Endothelial cell of umbilical vein (primary cell): ENCODE measurements at regions not wholly inside any gene's neighbourhood (a gene's known extent, or its start where the extent isn't known, plus 50 kb on each side); places are given as distances from the start of the nearest gene placed in this dataset.

Source experiments
- BruUV-seq: library from RNA; stranded (reverse); fragments of 400-500 nt; replicated peaks from 2 replicates; lab custom pipeline; 2021; lab: Mats Ljungman, UMichigan
- CTCF ChIA-PET: fragments of 300-600, 350-600 bp; sonication (Branson Sonifier 250); formaldehyde crosslinking; loops from one replicate; lab custom pipeline; 2021; ENCODE audit warnings: antibody characterized with exemption, inconsistent platforms; lab: Charles Lee
- POLR2A ChIA-PET: fragments of 300-600, 350-600 bp; sonication (Branson Sonifier 250); formaldehyde crosslinking; loops from one replicate; lab custom pipeline; 2021; ENCODE audit warnings: antibody characterized with exemption, inconsistent platforms; lab: Charles Lee
- DNase-seq: peaks from one replicate; pipeline ENCODE4 v3.0.0-alpha.2; 2011; ENCODE audit warnings: low read depth, low spot score
- FAIRE-seq: peaks from 2 replicates; lab custom pipeline; 2011; peaks lifted over from hg19 to GRCh38; lab: Jason Lieb, UNC
- H2AFZ ChIP-seq: 2 replicates; pipeline ENCODE4 v1.6.0; 2012; ENCODE audit warnings: low read depth, low read length, control low read depth, inconsistent platforms
- H3K27ac ChIP-seq: 2 replicates; pipeline ENCODE4 v1.5.1; 2011; ENCODE audit warnings: low read depth, mild to moderate bottlenecking, control low read depth, low read length, moderate library complexity; ENCODE audit not compliant: insufficient read depth
- H3K27me3 ChIP-seq, 2 experiments: 2 replicates each; pipeline versions ENCODE4 v1.6.0 to v1.6.1; 2011; ENCODE audit warnings: low read length in 2 of 2, mixed read lengths in 1 of 2; ENCODE audit not compliant: control insufficient read depth in 2 of 2, insufficient read depth in 2 of 2
- H3K36me3 ChIP-seq, 2 experiments: 2 replicates in 1 of 2; 3 replicates in 1 of 2; pipeline ENCODE4 v1.5.1; 2011; ENCODE audit warnings: low read length in 2 of 2, mild to moderate bottlenecking in 1 of 2, moderate library complexity in 1 of 2; ENCODE audit not compliant: control insufficient read depth in 2 of 2, insufficient read depth in 2 of 2; ENCODE audit errors: extremely low read depth in 1 of 2
- H3K4me1 ChIP-seq: 3 replicates; pipeline ENCODE4 v1.5.1; 2011; ENCODE audit warnings: mild to moderate bottlenecking, low read length; ENCODE audit not compliant: control insufficient read depth, insufficient read depth; ENCODE audit errors: extremely low read depth
- H3K4me2 ChIP-seq: 2 replicates; pipeline ENCODE4 v1.6.1; 2011; ENCODE audit warnings: low read length, control low read depth, mixed read lengths; ENCODE audit not compliant: insufficient read depth
- H3K4me3 ChIP-seq, 3 experiments: fragments of 200-600 bp in 1 of 3; sonication (generic), shearing (Covaris generic) in 1 of 3; replicated peaks in 1 of 3; 2 replicates each; pipeline ENCODE4 v1.5.1; 2011 to 2016; ENCODE audit warnings: control low read depth in 3 of 3, low read length in 3 of 3, mild to moderate bottlenecking in 2 of 3, inconsistent platforms in 1 of 3, low read depth in 1 of 3, moderate library complexity in 1 of 3; ENCODE audit not compliant: insufficient read depth in 1 of 3
- H3K79me2 ChIP-seq: 2 replicates; pipeline ENCODE4 v1.6.0; 2012; ENCODE audit warnings: low read length, inconsistent platforms; ENCODE audit not compliant: control insufficient read depth, insufficient read depth
- H3K9ac ChIP-seq: replicated peaks from 2 replicates; pipeline ENCODE3; 2011; ENCODE audit warnings: low read length, control low read depth; ENCODE audit not compliant: insufficient read depth; ENCODE audit errors: extremely low read depth
- H3K9me1 ChIP-seq: replicated peaks from 3 replicates; pipeline ENCODE4 v1.6.0; 2011; ENCODE audit warnings: mild to moderate bottlenecking, low read length; ENCODE audit not compliant: control insufficient read depth, insufficient read depth; ENCODE audit errors: extremely low read depth
- H3K9me3 ChIP-seq: replicated peaks from 2 replicates; pipeline ENCODE4 v1.5.1; 2012; ENCODE audit warnings: low read length, inconsistent platforms; ENCODE audit not compliant: control insufficient read depth, insufficient read depth
- H4K20me1 ChIP-seq: replicated peaks from 2 replicates; pipeline ENCODE3; 2011; ENCODE audit warnings: mild to moderate bottlenecking, low read length; ENCODE audit not compliant: control insufficient read depth, insufficient read depth; ENCODE audit errors: extremely low read depth
- CTCF ChIP-seq, 2 donors: IDR thresholded peaks; 1 replicate in 1 of 2; 2 replicates in 1 of 2; pipeline ENCODE4 v1.5.1; 2011; ENCODE audit warnings: low read length in 2 of 2, mild to moderate bottlenecking in 2 of 2, moderate library complexity in 2 of 2, control low read depth in 1 of 2, inconsistent platforms in 1 of 2, low read depth in 1 of 2; ENCODE audit not compliant: insufficient read depth in 1 of 2; ENCODE audit errors: extremely low read depth in 1 of 2
- EZH2 ChIP-seq: IDR thresholded peaks from 2 replicates; pipeline ENCODE4 v1.6.1; 2012; ENCODE audit warnings: borderline replicate concordance, low read depth, mild to moderate bottlenecking, moderate library complexity, low read length, inconsistent platforms; ENCODE audit not compliant: severe bottlenecking
- FOS ChIP-seq: IDR thresholded peaks from 2 replicates; pipeline ENCODE4 v1.6.1; 2011; ENCODE audit warnings: mild to moderate bottlenecking, low read length, moderate library complexity, borderline replicate concordance; ENCODE audit not compliant: insufficient read depth
- GATA2 ChIP-seq: IDR thresholded peaks from 2 replicates; pipeline ENCODE4 v1.7.0; 2011; ENCODE audit warnings: low read depth, mild to moderate bottlenecking, moderate library complexity, mixed read lengths, low read length; ENCODE audit not compliant: insufficient read length, insufficient read depth
- JUN ChIP-seq: IDR thresholded peaks from 2 replicates; pipeline ENCODE4 v1.6.1; 2011; ENCODE audit warnings: borderline replicate concordance, low read depth; ENCODE audit not compliant: insufficient read length, insufficient read depth
- MAX ChIP-seq: IDR thresholded peaks from 2 replicates; pipeline ENCODE4 v1.6.1; 2011; ENCODE audit not compliant: insufficient read depth, insufficient read length
- MYC ChIP-seq: IDR thresholded peaks from one replicate; pipeline ENCODE4 v1.6.1; 2011; ENCODE audit warnings: mild to moderate bottlenecking, low read depth, low read length
- POLR2A ChIP-seq: IDR thresholded peaks from 2 replicates; pipeline ENCODE4 v1.6.1; 2012; ENCODE audit warnings: low read depth, mild to moderate bottlenecking, control low read depth, low read length
- POLR2AphosphoS5 ChIP-seq: IDR thresholded peaks from 2 replicates; pipeline ENCODE4 v1.6.1; 2012; ENCODE audit warnings: low read depth, mild to moderate bottlenecking, control low read depth, low read length, moderate library complexity; ENCODE audit not compliant: insufficient read depth
- dilution Hi-C: fragments of 300-500 bp; cut with MboI; formaldehyde crosslinking; loops from one replicate; pipeline ENCODE4 v1.15.0; 2019; ENCODE audit warnings: low sequenced_read_pairs; ENCODE audit not compliant: extremely low pct_ligation_motif_present
- intact Hi-C: fragments of 100-400 bp; cut with micrococcal nuclease; formaldehyde crosslinking; loops from one replicate; pipeline ENCODE4 v1.10.0; 2022

DNA sequence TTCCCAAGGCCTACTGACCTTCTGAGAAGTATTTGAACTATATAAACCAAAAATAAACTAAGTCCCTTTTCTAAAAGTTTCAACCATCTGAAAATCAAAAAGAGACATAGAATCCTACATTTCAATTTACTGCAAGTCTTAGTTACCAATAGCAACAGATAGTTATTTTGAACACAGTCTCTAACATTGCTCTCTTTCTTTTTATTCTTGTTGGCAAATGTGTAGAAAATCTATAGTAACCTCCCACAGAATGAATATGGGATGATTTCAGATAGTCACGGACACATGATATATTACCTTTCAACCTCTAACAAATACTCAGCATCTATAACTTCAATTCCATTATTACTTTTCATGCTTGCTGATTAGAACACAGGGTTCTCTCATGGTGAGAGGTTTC lies 68.9 kb upstream of the RAB3GAP2 start:
- FAIRE-seq = no peak
- ChIA-PET POLR2A (no interaction called here), CTCF (no interaction called here)
- Histone ChIP-seq H3K27me3 (no peaks in the 10 kb centered on the region), H4K20me1 (no peaks in the 10 kb centered on the region), H3K27ac (no peak overlapping the region), H2AFZ (no peak overlapping the region), H3K4me3 (no peak overlapping the region), H3K9ac (no peak overlapping the region), H3K4me1 (no peaks in the 10 kb centered on the region), H3K4me2 (no peak overlapping the region), H3K79me2 (no peaks in the 10 kb centered on the region), H3K9me3 (no peaks in the 10 kb centered on the region), H3K36me3 (no peaks in the 10 kb centered on the region), H3K9me1 (no peaks in the 10 kb centered on the region)
- dilution Hi-C loops = no loop called here
- intact Hi-C loops = no loop called here
- BruUV-seq = no TSS peak
- TF ChIP-seq MAX (no peak), JUN (no peak), GATA2 (no peak)
- DNase-seq = no peak

DNA sequence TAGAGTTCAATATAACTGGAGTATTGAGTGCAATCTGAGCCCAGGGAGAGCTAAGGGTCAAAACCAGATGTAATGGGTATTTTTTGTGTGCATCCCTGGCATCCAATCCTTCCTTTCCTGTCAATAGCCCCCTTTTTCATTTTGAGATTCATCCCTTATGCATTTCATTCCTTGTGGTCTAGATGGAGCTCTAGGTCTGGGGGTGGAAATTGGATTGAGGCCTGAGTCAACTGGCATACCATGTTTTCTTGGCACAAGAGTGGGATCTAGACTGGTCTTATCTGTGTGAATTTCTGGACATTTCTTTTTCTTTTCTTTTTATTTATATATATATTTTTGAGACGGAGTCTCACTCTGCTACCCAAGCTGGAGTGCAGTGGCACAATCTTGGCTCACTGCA lies 67.3 kb upstream of the RAB3GAP2 start:
- ChIA-PET POLR2A (no interaction called here), CTCF (interaction anchor here (0.9 kb wide), 1 partner anchor 44 kb away, joined by 3 read pairs; no protein-coding TSS in a partner anchor)
- dilution Hi-C loops (no loop called here), intact Hi-C loops (no loop called here)
- H3K9me1 ChIP-seq = no peaks in the 10 kb centered on the region
- no peak for FAIRE-seq
- no peaks in the 10 kb centered on the region for H4K20me1 ChIP-seq
- DNase-seq = no peak
- BruUV-seq = no TSS peak
- H3K9me3 ChIP-seq = no peaks in the 10 kb centered on the region
- no peak overlapping the region for H2AFZ ChIP-seq
- H3K4me2 ChIP-seq = no peak overlapping the region
- no peak overlapping the region for H3K4me3 ChIP-seq
- no peaks in the 10 kb centered on the region for H3K4me1 ChIP-seq
- H3K9ac ChIP-seq = no peak overlapping the region
- no peak overlapping the region for H3K27ac ChIP-seq
- no peaks in the 10 kb centered on the region for H3K36me3 ChIP-seq
- TF ChIP-seq JUN (no peak), EZH2 (no peak), FOS (no peak), MAX (no peak), MYC (no peak), POLR2AphosphoS5 (no peak), POLR2A (no peak), CTCF (IDR thresholded peaks at IDR 0.05; ENCODE audit: extremely low read depth in 1 of 2, insufficient read depth in 1 of 2, low read depth in 1 of 2, low read length in 2 of 2) (no peak), GATA2 (no peak)
- H3K27me3 ChIP-seq = no peaks in the 10 kb centered on the region
- H3K79me2 ChIP-seq = no peaks in the 10 kb centered on the region
